ENCODE measurements at regions not wholly inside any gene's neighbourhood (a gene's known extent, or its start where the extent isn't known, plus 50 kb on each side); places are given as distances from the start of the nearest gene placed in this dataset.

GRCh38 chr11:95717314-95717713 is 72.3 kb downstream of the FAM76B start:
- no peak for ATAC-seq
- no peaks in the 10 kb centered on the region for H3K27me3 Mint-ChIP-seq
- peak overlapping the region; percentile 96 for H3K27ac Mint-ChIP-seq
- peaks cover 71% of the 10 kb centered on the region for H3K4me1 Mint-ChIP-seq
- no peak overlapping the region for H3K4me3 Mint-ChIP-seq
- peaks cover 11% of the 10 kb centered on the region for H3K36me3 Mint-ChIP-seq
- H3K9me3 Mint-ChIP-seq: peaks cover 8% of the 10 kb centered on the region

GRCh38 chr11:95716266-95716665 is 73.3 kb downstream of the FAM76B start:
- peaks cover 8% of the 10 kb centered on the region for H3K9me3 Mint-ChIP-seq
- H3K27ac Mint-ChIP-seq: peak overlapping the region; percentile 96
- ATAC-seq: peak; percentile 44
- peaks cover 11% of the 10 kb centered on the region for H3K36me3 Mint-ChIP-seq
- H3K27me3 Mint-ChIP-seq: no peaks in the 10 kb centered on the region
- peaks cover 81% of the 10 kb centered on the region for H3K4me1 Mint-ChIP-seq
- peak overlapping the region; percentile 68 for H3K4me3 Mint-ChIP-seq

GRCh38 chr11:95715777-95716241 is 73.8 kb downstream of the FAM76B start:
- peak overlapping the region; percentile 96 for H3K27ac Mint-ChIP-seq
- H3K27me3 Mint-ChIP-seq: no peaks in the 10 kb centered on the region
- peaks cover 86% of the 10 kb centered on the region for H3K4me1 Mint-ChIP-seq
- H3K36me3 Mint-ChIP-seq: peaks cover 11% of the 10 kb centered on the region
- H3K4me3 Mint-ChIP-seq: peak overlapping the region; percentile 68
- ATAC-seq: peak; percentile 93
- peaks cover 8% of the 10 kb centered on the region for H3K9me3 Mint-ChIP-seq

- Mint-ChIP-seq H3K36me3 (peaks cover 11% of the 10 kb centered on the region), H3K4me3 (peak overlapping the region; percentile 63), H3K4me1 (peaks cover 87% of the 10 kb centered on the region), H3K27ac (peak overlapping the region; percentile 96), H3K27me3 (no peaks in the 10 kb centered on the region), H3K9me3 (peaks cover 8% of the 10 kb centered on the region)
- peak; percentile 40 for ATAC-seq
Measured at GRCh38 chr11:95714843-95715776, 74.5 kb downstream of the FAM76B start.

- ATAC-seq: no peak
- H3K27me3 Mint-ChIP-seq: no peaks in the 10 kb centered on the region
- H3K9me3 Mint-ChIP-seq: peaks cover 8% of the 10 kb centered on the region
- H3K27ac Mint-ChIP-seq: peak overlapping the region; percentile 96
- H3K4me3 Mint-ChIP-seq: no peak overlapping the region
- H3K4me1 Mint-ChIP-seq: peaks cover 83% of the 10 kb centered on the region
- peaks cover 10% of the 10 kb centered on the region for H3K36me3 Mint-ChIP-seq
Measured at GRCh38 chr11:95713428-95713827, 76.2 kb downstream of the FAM76B start.

GRCh38 chr11:95711945-95712221 is 77.7 kb downstream of the FAM76B start:
- Mint-ChIP-seq H3K4me1 (peaks cover 69% of the 10 kb centered on the region), H3K4me3 (peak overlapping the region; percentile 51), H3K9me3 (peaks cover 2% of the 10 kb centered on the region), H3K27me3 (no peaks in the 10 kb centered on the region), H3K36me3 (no peaks in the 10 kb centered on the region), H3K27ac (peak overlapping the region; percentile 96)
- peak; percentile 38 for ATAC-seq

GRCh38 chr11:95711162-95711944 is 78.2 kb downstream of the FAM76B start:
- peak overlapping the region; percentile 96 for H3K27ac Mint-ChIP-seq
- H3K4me3 Mint-ChIP-seq: peak overlapping the region; percentile 51
- ATAC-seq: peak; percentile 62

GRCh38 chr11:95708681-95709080 is 80.9 kb downstream of the FAM76B start:
- Mint-ChIP-seq H3K9me3 (peaks cover 2% of the 10 kb centered on the region), H3K36me3 (no peaks in the 10 kb centered on the region), H3K27ac (peak overlapping the region; percentile 46), H3K4me3 (no peak overlapping the region), H3K4me1 (peaks cover 44% of the 10 kb centered on the region), H3K27me3 (no peaks in the 10 kb centered on the region)
- no peak for ATAC-seq

More at GRCh38 chr11:95711162-95711944, 78.2 kb downstream of the FAM76B start:
- peaks cover 67% of the 10 kb centered on the region for H3K4me1 Mint-ChIP-seq
- H3K9me3 Mint-ChIP-seq: peaks cover 2% of the 10 kb centered on the region
- no peaks in the 10 kb centered on the region for H3K27me3 Mint-ChIP-seq
- no peaks in the 10 kb centered on the region for H3K36me3 Mint-ChIP-seq

- Mint-ChIP-seq H3K27me3 (no peaks in the 10 kb centered on the region), H3K36me3 (no peaks in the 10 kb centered on the region), H3K27ac (no peak overlapping the region), H3K9me3 (no peaks in the 10 kb centered on the region), H3K4me1 (peaks cover 29% of the 10 kb centered on the region), H3K4me3 (no peak overlapping the region)
- no peak for ATAC-seq
Measured at GRCh38 chr11:95706974-95707387, 82.6 kb downstream of the FAM76B start.

GRCh38 chr11:95705485-95706124 is 84.0 kb downstream of the FAM76B start:
- peak; percentile 96 for ATAC-seq
- Mint-ChIP-seq H3K4me3 (no peak overlapping the region), H3K27me3 (no peaks in the 10 kb centered on the region), H3K4me1 (peaks cover 26% of the 10 kb centered on the region), H3K9me3 (no peaks in the 10 kb centered on the region), H3K36me3 (no peaks in the 10 kb centered on the region), H3K27ac (no peak overlapping the region)

GRCh38 chr11:95704865-95705264 is 84.7 kb downstream of the FAM76B start:
- no peak overlapping the region for H3K4me3 Mint-ChIP-seq
- no peaks in the 10 kb centered on the region for H3K36me3 Mint-ChIP-seq
- H3K27me3 Mint-ChIP-seq: no peaks in the 10 kb centered on the region
- H3K9me3 Mint-ChIP-seq: no peaks in the 10 kb centered on the region
- H3K4me1 Mint-ChIP-seq: peaks cover 27% of the 10 kb centered on the region
- no peak overlapping the region for H3K27ac Mint-ChIP-seq
- ATAC-seq: no peak

GRCh38 chr11:95703049-95703448 is 86.5 kb downstream of the FAM76B start:
- no peak for ATAC-seq
- Mint-ChIP-seq H3K9me3 (no peaks in the 10 kb centered on the region), H3K27ac (no peak overlapping the region), H3K4me3 (no peak overlapping the region), H3K27me3 (no peaks in the 10 kb centered on the region), H3K36me3 (no peaks in the 10 kb centered on the region), H3K4me1 (peaks cover 36% of the 10 kb centered on the region)

GRCh38 chr11:95702526-95702925 is 87.1 kb downstream of the FAM76B start:
- Mint-ChIP-seq H3K4me3 (no peak overlapping the region), H3K27me3 (no peaks in the 10 kb centered on the region), H3K9me3 (no peaks in the 10 kb centered on the region), H3K36me3 (no peaks in the 10 kb centered on the region), H3K4me1 (peaks cover 42% of the 10 kb centered on the region), H3K27ac (no peak overlapping the region)
- no peak for ATAC-seq

- peak overlapping the region; percentile 93 for H3K27ac Mint-ChIP-seq
- peaks cover 49% of the 10 kb centered on the region for H3K4me1 Mint-ChIP-seq
- H3K9me3 Mint-ChIP-seq: no peaks in the 10 kb centered on the region
- peak overlapping the region; percentile 61 for H3K4me3 Mint-ChIP-seq
- H3K27me3 Mint-ChIP-seq: no peaks in the 10 kb centered on the region
- ATAC-seq: peak; percentile 65
- H3K36me3 Mint-ChIP-seq: no peaks in the 10 kb centered on the region
Measured at GRCh38 chr11:95700471-95700817, 89.1 kb downstream of the FAM76B start.

All from stimulated activated memory B cell treated with anti-CD40 and anti-IgM and Interleukin-4, amounts not matched to agents 10 μg/mL and 1 μg/mL and 100 μg/mL, for 72 hours (primary cell).